ENCODE measurements at regions not wholly inside any gene's neighbourhood (a gene's known extent, or its start where the extent isn't known, plus 50 kb on each side); places are given as distances from the start of the nearest gene placed in this dataset.
"Not testable (repeated sequence)": the region's sequence is repeated elsewhere in the genome, so short reads cannot be mapped to it uniquely, and the experiment has no call there.

GRCh38 chr7:24169077-24169624 is 114.8 kb upstream of the NPY start:
- no TSS peak for BruUV-seq (replicated peaks)
- intact Hi-C loops (cut with micrococcal nuclease): no loop called here
- DNase-seq (ENCODE audit: low read depth, low spot score): no peak
- ChIA-PET CTCF (no interaction called here), POLR2A (no interaction called here), RAD21 (ENCODE audit: low non-redundant PET in 1 of 2, low total read pairs in 2 of 2, uncharacterized antibody in 2 of 2, unreplicated experiment in 2 of 2) (no interaction called here)
- Histone ChIP-seq H2AFZ (ENCODE audit: low read depth, low read length, poor library complexity, severe bottlenecking) (no peak overlapping the region), H3K9ac (ENCODE audit: low read length) (no peak overlapping the region), H3K27me3 (ENCODE audit: insufficient read depth, low read length) (no peaks in the 10 kb centered on the region), H3K4me2 (ENCODE audit: low read length) (no peak overlapping the region), H3K4me1 (ENCODE audit: control insufficient read depth in 1 of 2, insufficient read depth in 2 of 2, low read length in 2 of 2) (no peaks in the 10 kb centered on the region), H3K36me3 (ENCODE audit: control insufficient read depth in 1 of 2, insufficient read depth in 2 of 2, low read length in 2 of 2) (no peaks in the 10 kb centered on the region), H3K27ac (ENCODE audit: low read depth, low read length) (no peak overlapping the region), H4K20me1 (ENCODE audit: insufficient read depth) (no peaks in the 10 kb centered on the region), H3K79me2 (ENCODE audit: insufficient read depth, low read length) (no peaks in the 10 kb centered on the region), H3K9me3 (ENCODE audit: control insufficient read depth in 1 of 2, insufficient read depth in 1 of 2, low read depth in 1 of 2, low read length in 2 of 2) (no peaks in the 10 kb centered on the region), H3K4me3 (replicated peaks in 1 of 2; ENCODE audit: low read depth in 1 of 2, low read length in 2 of 2) (no peak overlapping the region), H3K9me2 (ENCODE audit: insufficient read depth) (no peaks in the 10 kb centered on the region)
- ATAC-seq: no peak
- TF ChIP-seq REST (IDR thresholded peaks at IDR 0.05; ENCODE audit: low read depth): no peak
- TF ChIP-seq SIN3A (IDR thresholded peaks at IDR 0.05; ENCODE audit: low read depth): no peak
- TF ChIP-seq SP1 (IDR thresholded peaks at IDR 0.05; ENCODE audit: low read depth): no peak
- no peak for TF ChIP-seq CTCF (IDR thresholded peaks at IDR 0.05 in 2 of 3, conservative IDR thresholded peaks at IDR 0.05 in 1 of 3; ENCODE audit: borderline replicate concordance in 1 of 3, insufficient read depth in 1 of 3, low read depth in 2 of 3, low read length in 2 of 3)
- TF ChIP-seq YY1 (IDR thresholded peaks at IDR 0.05; ENCODE audit: extremely low read depth, insufficient replicate concordance, low read depth, low read length): no peak
- no peak for TF ChIP-seq ZFX (IDR thresholded peaks at IDR 0.05)
- no peak for TF ChIP-seq ATF3 (IDR thresholded peaks at IDR 0.05)
- TF ChIP-seq RAD21 (IDR thresholded peaks at IDR 0.05; ENCODE audit: low read depth): no peak
- TF ChIP-seq FOSL1 (IDR thresholded peaks at IDR 0.05; ENCODE audit: low read depth): no peak
- no peak for TF ChIP-seq ELF1 (IDR thresholded peaks at IDR 0.05; ENCODE audit: borderline replicate concordance, low read depth)
- TF ChIP-seq POLR2A (IDR thresholded peaks at IDR 0.05; ENCODE audit: borderline replicate concordance, extremely low read depth, insufficient read depth, insufficient read length): no peak
- no peak for TF ChIP-seq EZH2 (IDR thresholded peaks at IDR 0.05)
- no peak for TF ChIP-seq CEBPB (IDR thresholded peaks at IDR 0.05; ENCODE audit: low read depth)
- TF ChIP-seq POLR2AphosphoS5 (IDR thresholded peaks at IDR 0.05; ENCODE audit: low read depth, low read length): no peak
- no peak for TF ChIP-seq MAX (IDR thresholded peaks at IDR 0.05)
- TF ChIP-seq TCF7L2 (IDR thresholded peaks at IDR 0.05; ENCODE audit: borderline replicate concordance, extremely low read depth, insufficient read depth, insufficient read length): no peak
- no peak for TF ChIP-seq EZH2phosphoT487 (IDR thresholded peaks at IDR 0.05; ENCODE audit: borderline replicate concordance)

- H3K79me2 ChIP-seq (ENCODE audit: insufficient read depth, low read length); ATAC-seq; H3K27ac ChIP-seq (ENCODE audit: low read depth, low read length); intact Hi-C loops (cut with micrococcal nuclease); H3K4me3 ChIP-seq (replicated peaks in 1 of 2; ENCODE audit: low read depth in 1 of 2, low read length in 2 of 2); H4K20me1 ChIP-seq (ENCODE audit: insufficient read depth); RAD21 ChIA-PET (ENCODE audit: low non-redundant PET in 1 of 2, low total read pairs in 2 of 2, uncharacterized antibody in 2 of 2, unreplicated experiment in 2 of 2); H3K27me3 ChIP-seq (ENCODE audit: insufficient read depth, low read length); H3K4me1 ChIP-seq (ENCODE audit: control insufficient read depth in 1 of 2, insufficient read depth in 2 of 2, low read length in 2 of 2); H3K36me3 ChIP-seq (ENCODE audit: control insufficient read depth in 1 of 2, insufficient read depth in 2 of 2, low read length in 2 of 2); DNase-seq (ENCODE audit: low read depth, low spot score); H3K9me3 ChIP-seq (ENCODE audit: control insufficient read depth in 1 of 2, insufficient read depth in 1 of 2, low read depth in 1 of 2, low read length in 2 of 2); POLR2A ChIA-PET; H2AFZ ChIP-seq (ENCODE audit: low read depth, low read length, poor library complexity, severe bottlenecking); BruUV-seq (replicated peaks); H3K9me2 ChIP-seq (ENCODE audit: insufficient read depth); H3K4me2 ChIP-seq (ENCODE audit: low read length); H3K9ac ChIP-seq (ENCODE audit: low read length); CTCF ChIA-PET: not testable (repeated sequence)
Observed at GRCh38 chr7:24171951-24172350, 112.0 kb upstream of the NPY start.
